HG03175 (cell line): ENCODE measurements at regions not wholly inside any gene's neighbourhood (a gene's known extent, or its start where the extent isn't known, plus 50 kb on each side); places are given as distances from the start of the nearest gene placed in this dataset.
"Not testable (repeated sequence)": the region's sequence is repeated elsewhere in the genome, so short reads cannot be mapped to it uniquely, and the experiment has no call there.

Experiments
- ATAC-seq: cut with Tn5 transposase; IDR thresholded peaks from one replicate; pipeline ENCODE4 v1.9.1; 2021; ENCODE audit warnings: mild to moderate bottlenecking, moderate library complexity; ENCODE audit not compliant: unreplicated experiment

DNA sequence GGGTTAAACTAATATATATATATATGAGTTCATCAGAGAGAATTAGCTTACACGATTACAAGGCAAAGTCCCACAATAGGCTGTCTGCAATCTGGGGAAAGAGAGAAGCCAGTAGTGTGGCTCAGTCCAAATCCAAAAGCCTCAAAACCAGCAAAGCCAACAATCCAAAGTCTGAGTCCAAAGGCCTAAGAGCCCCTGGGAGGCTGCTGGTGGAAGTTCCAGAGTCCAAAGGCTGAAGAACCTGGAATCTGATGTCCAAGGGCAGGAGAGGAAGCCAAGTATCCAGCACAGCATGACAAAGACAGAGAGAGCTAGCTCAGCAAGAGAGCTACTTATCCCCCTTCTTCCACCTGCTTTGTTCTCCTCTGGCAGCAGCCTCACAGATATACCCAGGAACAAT is 274.7 kb upstream of the ID4 start:
- ATAC-seq, result no peak

DNA sequence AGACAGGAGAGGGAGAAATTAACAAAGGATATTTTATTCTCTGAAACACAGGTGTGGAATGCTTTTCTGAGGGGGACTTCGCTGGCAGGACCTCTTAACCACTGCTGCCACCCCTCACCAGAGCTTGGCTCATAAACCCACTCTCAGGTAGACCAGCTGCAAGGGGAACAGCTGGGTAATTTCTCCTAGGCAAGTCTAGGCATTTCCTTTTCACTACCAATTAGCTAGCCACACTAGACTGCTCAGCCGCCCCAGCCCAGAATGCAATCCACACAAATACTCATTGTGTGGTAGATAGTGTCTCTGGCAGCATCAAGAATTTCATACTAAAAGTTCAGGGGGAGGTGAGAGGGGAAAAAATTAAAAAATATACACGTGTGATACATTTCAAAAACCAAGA is 267.6 kb upstream of the ID4 start:
- ATAC-seq, result no peak

DNA sequence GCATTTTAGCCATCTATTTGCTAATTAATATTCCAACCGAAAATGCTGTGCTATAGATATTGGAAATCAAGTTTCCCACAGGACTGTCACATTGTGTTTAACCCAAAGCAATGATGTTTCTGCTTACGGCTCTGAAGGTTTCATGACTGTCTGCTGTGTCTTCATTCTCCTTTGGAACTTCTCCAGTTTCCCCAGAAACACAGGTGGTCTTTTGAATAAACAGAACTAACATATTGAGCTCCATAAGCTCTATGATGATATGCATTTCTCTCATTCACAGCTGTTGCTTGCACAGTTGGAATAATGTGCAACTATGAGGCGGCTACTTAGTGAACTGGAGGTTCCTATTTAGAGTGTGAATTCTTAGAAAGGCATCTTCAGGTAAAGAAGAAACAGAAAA is 266.0 kb upstream of the ID4 start:
- ATAC-seq, result no peak

DNA sequence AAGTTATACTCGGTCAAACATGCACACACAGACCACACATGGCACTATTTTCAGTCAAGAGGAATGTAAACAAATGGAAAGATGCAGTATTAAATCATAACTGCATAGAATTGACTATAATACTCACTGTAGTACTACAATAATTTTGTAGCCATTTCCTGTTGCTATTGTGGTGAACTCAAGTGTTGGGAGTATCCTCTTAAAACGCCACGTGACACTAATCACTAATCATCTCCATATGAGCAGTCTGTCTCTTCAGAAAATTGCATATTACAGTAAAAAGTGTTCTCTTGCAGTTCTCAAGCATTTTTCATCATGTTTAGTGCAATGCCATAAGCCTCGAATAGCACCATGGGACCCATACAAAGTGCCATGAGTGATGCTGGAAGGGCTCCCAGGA is 258.7 kb upstream of the ID4 start:
- ATAC-seq, result no peak

DNA sequence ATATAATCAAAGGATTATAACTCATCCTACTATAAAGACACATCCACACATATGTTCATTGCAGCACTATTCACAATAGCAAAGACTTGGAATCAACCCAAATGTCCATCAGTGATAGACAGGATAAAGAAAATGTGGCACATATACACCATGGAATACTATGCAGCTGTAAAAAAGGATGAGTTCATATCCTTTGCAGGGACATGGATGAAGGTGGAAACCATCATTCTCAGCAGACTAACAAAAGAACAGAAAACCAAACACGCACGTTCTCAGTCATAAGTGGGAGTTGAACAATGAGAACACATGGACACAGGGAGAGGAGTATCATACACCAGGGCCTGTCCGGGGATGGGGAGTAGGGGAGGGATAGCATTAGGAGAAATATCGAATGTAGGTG is 253.0 kb upstream of the ID4 start:
- not testable (repeated sequence) for ATAC-seq

DNA sequence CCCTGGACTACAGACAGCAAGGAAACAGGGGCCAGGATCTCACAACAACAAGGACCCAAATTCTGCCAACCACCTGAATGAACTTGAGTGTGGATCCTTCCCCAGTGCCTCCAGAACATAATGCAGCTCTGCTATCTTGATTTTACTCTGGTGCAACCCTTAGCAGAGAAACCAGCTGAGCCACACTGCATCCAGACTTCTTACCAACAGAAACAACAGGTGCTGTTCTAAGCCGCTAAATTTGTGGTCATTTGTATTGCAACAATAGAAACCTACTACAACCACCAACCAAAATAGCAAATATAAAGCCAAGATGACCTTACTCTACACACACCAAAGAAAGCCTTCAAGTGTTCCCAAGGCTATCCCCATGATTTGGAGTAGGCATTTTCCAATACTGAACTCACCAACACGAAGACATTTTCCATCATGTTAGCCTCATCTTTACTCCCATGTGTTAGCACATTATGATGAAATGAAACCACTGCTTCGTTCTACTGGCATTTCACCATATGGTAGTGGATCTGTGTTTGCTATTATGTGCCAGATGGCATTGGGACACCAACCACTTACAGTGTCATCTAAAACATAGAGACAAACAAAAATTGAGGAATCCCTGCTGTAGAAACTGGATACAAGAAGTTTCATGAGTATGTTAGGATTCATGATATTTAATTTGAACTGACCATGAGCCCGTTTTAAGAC is 249.8 kb upstream of the ID4 start:
- no peak for ATAC-seq

DNA sequence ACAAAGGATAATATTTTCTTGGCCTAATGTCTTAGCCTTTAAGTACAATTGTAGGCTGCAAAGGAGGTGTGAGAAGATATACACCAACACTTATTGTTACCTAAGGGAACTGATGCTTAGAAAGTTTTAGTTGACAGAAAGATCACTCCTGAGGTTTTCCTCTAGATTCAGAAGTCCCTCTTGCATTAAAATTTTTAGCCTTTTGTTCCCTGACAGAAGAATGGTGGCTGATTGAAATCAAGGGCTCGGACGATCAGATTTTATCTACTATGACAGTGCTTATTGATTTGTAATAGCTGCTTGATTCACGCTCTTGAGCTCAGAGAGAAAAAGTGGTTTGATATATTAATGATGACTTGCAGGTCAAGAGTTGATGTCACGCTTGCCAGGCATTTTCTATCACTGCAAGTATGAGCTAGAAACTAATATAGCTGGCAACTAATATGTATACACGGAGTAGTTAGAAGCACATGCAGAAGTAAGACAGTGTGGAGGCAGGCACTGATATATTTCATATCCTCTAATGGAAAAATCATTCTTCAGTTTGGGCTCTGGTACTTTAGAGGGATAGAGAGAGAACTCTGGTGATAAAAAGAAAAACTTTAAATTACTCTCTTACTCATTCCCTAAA is 246.6 kb upstream of the ID4 start:
- no peak for ATAC-seq

DNA sequence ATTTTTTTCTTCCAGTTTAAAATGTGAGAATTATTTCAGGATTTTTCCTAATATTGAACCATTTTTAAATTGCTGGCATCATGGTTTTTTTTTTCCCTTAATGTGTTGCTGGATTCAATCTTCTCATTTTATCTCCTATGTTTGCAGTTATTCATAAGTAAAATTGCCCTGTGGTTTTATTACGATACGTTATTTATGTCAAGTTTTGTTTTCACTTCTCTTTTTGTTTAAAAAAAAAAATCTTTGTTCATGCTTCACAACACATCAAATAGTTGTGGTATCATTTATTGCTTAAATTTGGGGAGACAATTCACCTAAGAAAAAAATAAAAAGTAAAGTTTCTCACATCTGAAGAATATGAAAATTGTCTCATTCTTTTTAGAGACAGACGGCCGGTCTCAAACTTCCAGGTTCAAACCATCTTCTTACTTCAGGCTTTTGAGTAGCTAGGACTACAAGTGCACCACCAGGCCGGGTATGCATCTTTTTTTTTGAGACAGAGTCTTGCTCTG is 239.3 kb upstream of the ID4 start:
- no peak for ATAC-seq

DNA sequence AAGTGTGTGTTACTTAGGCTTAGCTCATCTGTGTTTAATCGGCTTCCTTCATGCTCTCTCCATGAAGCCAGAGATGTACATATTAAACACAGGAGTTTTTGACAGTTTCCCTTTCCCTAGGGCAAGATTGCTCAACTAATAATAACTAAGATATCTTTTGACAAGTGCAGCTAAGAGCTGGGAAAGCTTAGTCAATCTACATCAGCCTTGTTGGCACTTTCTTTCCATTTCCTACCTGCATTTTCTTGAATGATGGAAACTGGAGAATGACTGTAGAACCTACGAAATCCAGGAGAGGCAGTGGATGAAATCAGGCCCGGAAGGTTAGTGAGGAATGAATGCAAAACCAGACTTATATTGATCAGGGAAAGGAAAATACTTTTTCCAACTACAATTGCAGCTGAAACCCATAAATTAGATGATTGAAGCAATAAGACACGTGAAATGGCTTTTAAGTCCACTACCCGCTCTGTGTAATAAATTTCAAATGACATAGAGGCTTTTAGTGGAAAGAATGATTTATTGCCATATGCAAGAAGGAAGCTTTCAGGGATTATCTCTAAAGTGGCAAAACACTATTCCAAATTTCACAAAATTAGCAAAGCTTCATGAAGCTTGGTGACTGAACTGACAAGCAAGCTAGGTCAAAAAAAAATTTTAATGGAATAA is 237.2 kb upstream of the ID4 start:
- ATAC-seq, result no peak

DNA sequence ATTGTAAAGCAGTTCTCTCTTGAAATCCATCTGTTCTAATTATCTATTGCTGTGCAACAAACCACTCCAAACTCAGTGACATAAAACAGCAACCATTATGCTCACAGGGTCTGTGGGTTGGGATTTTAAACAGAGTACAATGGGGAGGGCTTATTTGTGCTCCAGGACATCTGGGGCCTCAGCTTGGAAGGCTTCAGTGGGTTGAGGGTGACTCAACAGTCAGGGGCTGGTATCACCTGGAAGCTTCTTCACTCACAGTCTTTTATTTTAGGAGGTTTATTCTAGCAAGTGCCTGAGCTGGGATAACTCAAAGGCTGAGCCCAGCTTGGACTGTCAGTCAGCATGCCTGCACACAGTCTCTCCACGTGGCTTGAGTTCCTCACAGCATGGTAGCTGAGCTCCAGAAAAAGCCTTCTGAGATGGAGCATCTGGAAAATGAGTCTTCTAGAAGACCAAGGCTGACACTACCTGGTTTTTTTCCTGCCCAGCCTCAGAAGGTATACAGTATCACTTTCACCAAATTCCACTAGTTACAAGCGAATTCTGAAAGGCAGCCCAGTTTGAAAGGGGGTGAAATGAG is 234.6 kb upstream of the ID4 start:
- no peak for ATAC-seq

DNA sequence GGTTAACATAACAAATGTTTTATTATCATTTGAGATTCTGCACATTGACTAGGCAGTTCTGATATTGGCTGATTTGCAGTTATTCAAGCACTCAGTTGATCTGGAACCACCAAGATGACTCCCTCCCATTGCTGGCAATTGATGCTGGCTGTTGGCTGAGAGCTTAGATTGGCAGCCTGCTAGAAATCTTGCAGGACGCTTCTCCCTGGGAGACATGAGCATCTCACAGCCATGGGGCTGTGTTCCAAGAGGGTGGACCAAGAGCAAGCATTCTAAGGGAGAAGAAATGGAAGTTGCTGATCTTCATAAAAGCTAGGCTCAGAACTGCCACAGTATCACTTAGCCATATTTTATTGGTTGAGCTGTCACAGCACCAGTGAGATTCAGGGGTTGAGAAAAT is 233.4 kb upstream of the ID4 start:
- no peak for ATAC-seq

DNA sequence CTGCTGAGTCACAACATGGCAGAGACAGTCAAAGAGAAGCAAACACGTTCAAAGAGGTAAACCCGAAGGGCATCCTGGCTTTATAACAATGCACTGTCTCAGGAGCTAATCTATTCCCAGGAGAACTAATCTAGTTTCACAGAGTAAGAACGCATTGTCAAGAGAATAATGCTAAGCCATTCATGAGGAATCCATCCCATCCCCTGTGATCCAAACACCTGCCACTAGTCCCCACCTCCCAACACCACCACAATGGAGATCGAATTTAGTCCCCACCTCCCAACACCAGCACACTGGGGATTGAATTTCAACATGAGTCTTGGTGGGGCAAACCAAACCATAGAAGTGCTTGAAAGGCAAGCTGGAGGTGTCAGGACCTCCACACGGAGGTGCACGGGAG is 231.5 kb upstream of the ID4 start:
- no peak for ATAC-seq

DNA sequence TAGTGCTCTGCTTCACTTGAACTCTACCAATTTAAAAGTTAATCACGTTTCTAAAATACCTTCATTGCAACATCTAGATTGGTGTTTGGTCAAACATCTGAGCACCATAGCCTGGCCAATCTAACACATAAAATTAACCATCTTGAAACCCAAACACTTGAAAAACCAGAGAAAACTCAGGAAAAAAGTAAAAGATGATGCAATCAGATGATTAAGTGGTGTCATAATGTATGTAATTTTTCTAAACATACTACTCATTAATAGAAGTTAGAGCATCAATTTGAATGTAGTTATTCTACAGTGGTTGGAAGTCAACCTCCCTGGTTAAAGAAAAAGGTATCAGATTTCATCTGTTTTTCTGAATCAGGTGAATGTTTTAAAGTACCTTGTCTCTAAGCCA is 228.6 kb upstream of the ID4 start:
- no peak for ATAC-seq

DNA sequence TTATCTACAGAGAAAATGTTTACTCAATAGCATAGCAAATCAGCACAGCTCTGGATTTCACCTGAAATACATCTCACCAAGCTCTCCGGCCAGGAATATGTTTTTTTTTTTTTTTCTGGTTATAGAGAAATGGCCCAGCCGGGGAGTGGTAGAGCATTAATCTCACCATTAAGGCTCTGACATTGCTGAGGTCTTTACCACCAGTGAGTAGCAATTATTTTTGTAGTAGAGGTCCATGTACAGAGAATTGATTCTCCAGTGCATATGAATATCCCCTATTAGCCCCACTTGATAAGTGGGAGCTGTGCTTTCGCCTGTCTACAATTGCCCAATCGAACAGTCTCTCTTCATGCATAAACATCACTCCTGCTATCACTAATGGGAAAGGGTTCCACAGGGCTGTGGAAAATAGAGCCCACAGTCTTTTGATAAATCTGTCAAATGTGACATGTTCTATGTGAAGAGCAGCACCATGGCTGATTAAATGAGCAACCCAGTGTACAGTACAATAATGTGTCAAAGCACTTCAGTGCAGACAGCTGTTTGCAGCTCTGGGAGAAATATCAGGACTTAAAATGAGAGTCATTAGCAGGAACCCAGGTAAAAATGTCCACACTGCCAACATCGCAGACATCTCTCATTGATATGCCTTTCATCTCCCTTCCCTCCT is 227.1 kb upstream of the ID4 start:
- ATAC-seq, result no peak

DNA sequence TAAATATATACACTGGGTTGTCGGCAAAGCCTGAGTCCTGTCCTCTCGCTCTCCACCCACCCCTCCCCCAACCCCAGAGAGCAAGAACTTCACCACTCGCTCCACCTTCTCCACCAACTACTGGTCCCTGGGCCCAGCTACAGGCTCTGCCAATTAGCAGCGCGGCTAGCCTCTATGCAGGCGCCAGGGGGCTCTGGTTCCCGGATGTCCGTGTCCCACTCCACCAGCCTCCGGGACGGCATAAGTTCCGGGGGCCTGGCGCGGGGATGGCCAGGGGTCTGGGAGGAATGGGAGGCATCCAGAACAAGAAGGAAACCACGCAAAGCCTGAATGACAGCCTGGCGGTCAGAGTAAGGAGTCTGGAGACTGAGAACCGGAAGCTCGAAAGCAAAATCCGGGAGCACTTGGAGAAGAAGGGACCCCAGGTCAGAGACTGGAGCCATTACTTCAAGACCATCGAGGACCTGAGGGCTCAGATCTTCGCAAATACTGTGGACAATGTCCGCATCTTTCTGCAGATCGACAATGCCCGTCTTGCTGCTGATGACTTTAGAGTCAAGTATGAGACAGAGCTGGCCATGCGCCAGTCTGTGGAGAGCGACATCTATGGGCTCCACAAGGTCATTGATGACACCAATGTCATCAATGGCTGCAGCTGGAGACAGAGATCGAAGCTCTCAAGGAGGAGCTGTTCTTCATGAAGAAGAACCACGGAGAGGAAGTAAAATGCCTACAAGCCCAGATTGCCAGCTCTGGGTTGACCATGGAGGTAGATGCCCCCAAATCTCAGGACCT is 224.3 kb upstream of the ID4 start:
- ATAC-seq, result not testable (repeated sequence)

DNA sequence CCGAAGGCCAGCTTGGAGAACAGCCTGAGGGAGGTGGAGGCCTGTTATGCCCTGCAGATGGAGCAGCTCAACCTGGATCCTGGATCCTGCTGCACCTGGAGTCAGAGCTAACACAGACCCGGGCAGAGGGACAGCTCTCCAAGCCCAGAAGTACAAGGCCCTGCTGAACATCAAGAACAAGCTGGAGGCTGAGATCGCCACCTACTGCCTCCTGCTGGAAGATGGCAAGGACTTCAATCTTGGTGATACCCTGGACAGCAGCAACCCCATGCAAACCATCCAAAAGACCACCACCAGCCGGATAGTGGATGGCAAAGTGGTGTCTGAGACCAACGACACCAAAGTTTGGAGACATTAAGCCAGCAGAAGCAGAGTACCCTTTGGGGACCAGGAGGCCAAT is 223.5 kb upstream of the ID4 start:
- ATAC-seq, result no peak

DNA sequence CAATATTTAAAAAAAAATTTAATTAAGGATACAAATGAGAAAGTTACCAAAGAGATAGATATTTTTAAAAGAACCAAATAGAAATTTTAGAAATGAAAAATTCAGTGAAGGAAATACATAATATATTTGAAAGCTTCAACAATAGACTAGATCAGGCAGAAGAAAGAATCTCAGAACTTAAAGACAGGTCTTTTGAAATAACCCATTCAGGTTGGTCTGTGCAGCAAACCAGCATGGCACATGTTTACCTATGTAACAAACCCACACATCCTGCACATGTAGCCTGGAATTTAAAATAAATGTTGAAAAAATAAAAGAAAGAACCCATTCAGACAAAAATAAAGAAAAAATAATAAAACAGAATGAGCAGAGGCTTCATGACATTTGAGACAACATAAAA is 221.1 kb upstream of the ID4 start:
- ATAC-seq, result no peak

DNA sequence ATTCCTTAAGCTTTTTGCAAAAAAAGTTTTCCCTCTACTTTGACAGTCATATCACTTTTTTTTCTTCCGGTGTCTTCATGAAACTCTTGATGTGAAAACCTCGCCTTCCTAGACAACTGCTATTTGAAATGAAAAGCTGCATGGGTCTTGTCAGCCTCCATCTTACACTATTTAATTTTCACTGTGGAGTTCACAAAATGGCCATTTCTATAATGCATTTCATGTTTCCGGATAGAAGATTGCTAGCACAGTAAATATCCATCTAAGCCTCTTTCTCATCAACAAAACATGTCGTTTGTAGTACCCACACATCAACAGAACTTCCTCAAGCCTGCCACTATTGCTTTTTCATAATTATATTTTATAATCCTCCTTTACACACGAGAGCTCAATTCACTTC is 204.9 kb upstream of the ID4 start:
- no peak for ATAC-seq

DNA sequence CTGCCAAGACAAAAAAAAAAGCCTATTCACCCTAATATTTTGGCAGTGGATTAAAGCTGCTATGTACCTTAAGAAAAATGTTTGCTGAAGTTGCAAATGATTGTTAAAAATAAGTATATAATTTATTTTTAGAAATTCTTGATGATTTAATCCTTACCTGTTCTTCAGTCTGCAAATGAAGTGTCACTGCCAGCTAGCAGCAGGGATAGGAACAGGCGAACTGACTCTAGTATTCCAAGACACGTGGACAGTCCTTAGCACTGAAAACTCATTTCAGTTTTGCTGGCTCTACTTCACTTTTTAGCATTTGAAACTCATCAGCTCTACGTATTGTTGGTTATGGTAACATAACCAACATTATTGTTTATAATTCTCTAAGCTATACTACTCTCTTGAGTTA is 204.4 kb upstream of the ID4 start:
- ATAC-seq, result no peak

DNA sequence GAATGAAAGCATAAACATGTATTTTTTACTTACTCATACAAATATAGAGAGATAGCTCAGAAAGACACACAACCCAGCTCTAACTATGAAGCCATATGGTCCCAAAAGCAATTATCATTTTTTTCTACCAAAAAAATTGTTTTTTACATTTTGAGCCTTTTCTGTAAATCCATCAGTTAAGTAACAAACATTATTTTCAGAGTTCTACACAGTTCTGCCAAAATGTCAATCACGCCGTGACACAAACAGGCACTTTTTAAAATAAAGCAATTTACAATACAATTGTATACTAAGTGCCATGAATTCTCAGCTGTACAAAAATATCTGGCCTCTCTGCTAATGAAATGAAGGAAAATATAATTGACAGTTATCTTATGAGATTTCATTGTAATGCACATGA is 201.4 kb upstream of the ID4 start:
- no peak for ATAC-seq

DNA sequence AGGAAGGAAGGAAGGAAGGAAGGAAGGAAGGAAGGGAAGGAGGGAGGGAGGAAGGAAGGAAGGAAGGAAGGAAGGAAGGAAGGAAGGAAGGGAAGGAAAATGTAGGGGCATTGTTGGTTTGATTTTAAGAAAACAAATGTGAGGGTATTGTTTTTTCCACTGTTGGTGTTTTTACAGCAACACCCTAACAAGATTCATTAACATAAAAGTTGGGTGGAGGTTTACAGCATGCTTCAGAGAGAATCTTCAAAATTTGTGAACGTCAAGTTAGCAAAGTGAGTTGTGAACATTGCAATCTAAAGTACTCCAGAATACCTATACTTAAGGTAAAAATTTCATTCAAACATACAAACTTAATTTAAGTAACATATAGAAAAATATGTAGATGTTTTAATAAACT is 200.2 kb upstream of the ID4 start:
- no peak for ATAC-seq
